SK-N-SH (cell line): ENCODE measurements at regions not wholly inside any gene's neighbourhood (a gene's known extent, or its start where the extent isn't known, plus 50 kb on each side); places are given as distances from the start of the nearest gene placed in this dataset.

Experiments
- CTCF ChIA-PET: fragments of 300-600, 350-600 bp; formaldehyde crosslinking; extraction: SDS; loops from one replicate; lab custom pipeline; 2021; lab: Yijun Ruan, JAX
- POLR2A ChIA-PET: fragments of 350-600 bp; sonication (Branson Sonifier 250); formaldehyde crosslinking; extraction: SDS; loops from one replicate; lab custom pipeline; 2020; ENCODE audit warnings: antibody characterized with exemption, inconsistent platforms; lab: Yijun Ruan, JAX
- DNase-seq: peaks from one replicate; pipeline ENCODE4 v3.0.0; 2012
- H2AFZ ChIP-seq: fragments of 200-600 bp; sonication (generic); 2 replicates; pipeline ENCODE4 v1.8.1; 2016; ENCODE audit warnings: antibody characterized with exemption, mild to moderate bottlenecking, low read depth
- H3F3A ChIP-seq: fragments of 200-600 bp; sonication (generic); replicated peaks from 2 replicates; pipeline ENCODE3; 2016; ENCODE audit warnings: antibody characterized with exemption, mild to moderate bottlenecking; ENCODE audit not compliant: insufficient read depth
- H3K27ac ChIP-seq, 2 experiments: fragments of 200-500 bp in 1 of 2; fragments of 200-600 bp in 1 of 2; sonication (Bioruptor generic) in 1 of 2; sonication (generic), shearing (Covaris generic) in 1 of 2; 2 replicates each; pipeline versions ENCODE4 v1.5.1 to v1.6.1; 2014 to 2016; ENCODE audit warnings: low read depth in 2 of 2, inconsistent platforms in 1 of 2, low read length in 1 of 2, mild to moderate bottlenecking in 1 of 2, mixed read lengths in 1 of 2
- H3K27me3 ChIP-seq: fragments of 200-600 bp; sonication (generic), shearing (Covaris generic); 2 replicates; pipeline ENCODE4 v1.6.1; 2016; ENCODE audit warnings: mixed run types; ENCODE audit not compliant: insufficient read depth
- H3K36me3 ChIP-seq, 2 experiments: fragments of 200-500 bp in 1 of 2; fragments of 200-600 bp in 1 of 2; sonication (Bioruptor generic) in 1 of 2; sonication (generic) in 1 of 2; replicated peaks in 1 of 2; 2 replicates each; pipeline versions ENCODE3 to v1.5.1; 2014 to 2016; ENCODE audit warnings: low read length in 1 of 2, mild to moderate bottlenecking in 1 of 2; ENCODE audit not compliant: insufficient read depth in 2 of 2, control insufficient read depth in 1 of 2
- H3K4me1 ChIP-seq, 2 experiments: fragments of 200-500 bp in 1 of 2; fragments of 200-600 bp in 1 of 2; sonication (Bioruptor generic) in 1 of 2; sonication (generic), shearing (Covaris generic) in 1 of 2; 2 replicates each; pipeline versions ENCODE4 v1.5.1 to v1.6.1; 2014 to 2016; ENCODE audit warnings: low read depth in 1 of 2, low read length in 1 of 2, mixed run types in 1 of 2; ENCODE audit not compliant: insufficient read depth in 2 of 2, control insufficient read depth in 1 of 2
- H3K4me2 ChIP-seq: fragments of 200-600 bp; sonication (generic), shearing (Covaris generic); 2 replicates; pipeline ENCODE4 v1.6.1; 2017; ENCODE audit warnings: mixed run types
- H3K4me3 ChIP-seq, 2 experiments: fragments of 200-500 bp in 1 of 2; fragments of 200-600 bp in 1 of 2; sonication (Bioruptor generic) in 1 of 2; sonication (generic), shearing (Covaris generic) in 1 of 2; 2 replicates each; pipeline versions ENCODE4 v1.5.1 to v1.8.1; 2014 to 2016; ENCODE audit warnings: low read depth in 2 of 2, inconsistent platforms in 1 of 2, low read length in 1 of 2, mild to moderate bottlenecking in 1 of 2, mixed read lengths in 1 of 2, moderate library complexity in 1 of 2
- H3K79me2 ChIP-seq: fragments of 200-600 bp; sonication (generic); 2 replicates; pipeline ENCODE4 v1.8.1; 2017; ENCODE audit warnings: mild to moderate bottlenecking; ENCODE audit not compliant: insufficient read depth
- H3K9ac ChIP-seq: fragments of 200-600 bp; sonication (generic); 2 replicates; pipeline ENCODE4 v1.6.1; 2017; ENCODE audit warnings: mixed run types
- H3K9me2 ChIP-seq: fragments of 200-600 bp; sonication (generic); 2 replicates; pipeline ENCODE4 v1.6.1; 2017; ENCODE audit warnings: mixed run types
- H3K9me3 ChIP-seq: fragments of 200-600 bp; sonication (generic); 2 replicates; pipeline ENCODE4 v1.6.1; 2017; ENCODE audit warnings: mixed run types, mild to moderate bottlenecking, moderate library complexity
- H4K20me1 ChIP-seq: fragments of 200-600 bp; sonication (generic); 2 replicates; pipeline ENCODE4 v1.6.1; 2017; ENCODE audit warnings: mild to moderate bottlenecking, mixed run types; ENCODE audit not compliant: insufficient read depth
- EP300 ChIP-seq, 2 experiments: IDR thresholded peaks; 2 replicates each; pipeline versions ENCODE4 v1.4.0 to v1.6.1; 2012; ENCODE audit warnings: borderline replicate concordance in 1 of 2, low read depth in 1 of 2, low read length in 1 of 2
- EZH2phosphoT487 ChIP-seq: fragments of 200-600 bp; sonication (generic); IDR thresholded peaks from 2 replicates; pipeline ENCODE4 v1.6.1; 2017; ENCODE audit warnings: low read depth, mixed run types, mild to moderate bottlenecking, antibody characterized with exemption, moderate library complexity, borderline replicate concordance
- GATA2 ChIP-seq: sonication (generic); formaldehyde crosslinking; IDR thresholded peaks from 2 replicates; pipeline ENCODE4 v1.5.0; 2020; ENCODE audit warnings: mild to moderate bottlenecking, missing genetic modification reagents
- MXI1 ChIP-seq: IDR thresholded peaks from 2 replicates; pipeline ENCODE4 v1.6.1; 2012; ENCODE audit warnings: mild to moderate bottlenecking, low read depth, low read length, improper control_type of control experiment
- NFIC ChIP-seq: IDR thresholded peaks from 2 replicates; pipeline ENCODE4 v1.4.0; 2012; ENCODE audit warnings: borderline replicate concordance
- NRF1 ChIP-seq: IDR thresholded peaks from 2 replicates; pipeline ENCODE4 v1.6.1; 2012; ENCODE audit warnings: low read depth, mild to moderate bottlenecking, low read length
- RFX5 ChIP-seq: IDR thresholded peaks from 2 replicates; pipeline ENCODE4 v1.6.1; 2012; ENCODE audit warnings: mild to moderate bottlenecking, improper control_type of control experiment, low read length
- SMC3 ChIP-seq: IDR thresholded peaks from 2 replicates; pipeline ENCODE4 v1.6.1; 2012; ENCODE audit warnings: low read depth, low read length, improper control_type of control experiment
- TAF1 ChIP-seq: IDR thresholded peaks from 2 replicates; pipeline ENCODE4 v1.6.1; 2012; ENCODE audit warnings: low read depth, mild to moderate bottlenecking, low read length, moderate library complexity, borderline replicate concordance
- TCF12 ChIP-seq: IDR thresholded peaks from 2 replicates; pipeline ENCODE4 v1.4.0; 2012
- TEAD4 ChIP-seq: IDR thresholded peaks from 2 replicates; pipeline ENCODE4 v1.4.0; 2012; ENCODE audit warnings: mild to moderate bottlenecking, borderline replicate concordance; ENCODE audit not compliant: insufficient read depth
- YY1 ChIP-seq: IDR thresholded peaks from 2 replicates; pipeline ENCODE4 v1.4.0; 2012; ENCODE audit warnings: low read depth, mild to moderate bottlenecking
- WGBS: methylation state at CpG from one replicate; pipeline ENCODE4 v1.1.6; 2017; ENCODE audit warnings: low lambda C conversion rate; 5-methylcytosine and 5-hydroxymethylcytosine counted together
- TF ChIP-seq, protein P1 (sequence below): fragments of 150-350 bp; IDR thresholded peaks from 2 replicates; pipeline ENCODE4 v1.6.1; 2016; ENCODE audit warnings: mild to moderate bottlenecking, low read depth, low read length
- TF ChIP-seq, protein P2 (sequence below): fragments of 150-350 bp; IDR thresholded peaks from 2 replicates; pipeline ENCODE4 v1.6.1; 2017; ENCODE audit warnings: antibody characterized with exemption, low read length, low read depth, borderline replicate concordance
- TF ChIP-seq, protein P3 (sequence below): IDR thresholded peaks from 2 replicates; pipeline ENCODE4 v1.6.1; 2012; ENCODE audit warnings: mild to moderate bottlenecking, low read depth, low read length, moderate library complexity
- TF ChIP-seq, protein P4 (sequence below): IDR thresholded peaks from 2 replicates; pipeline ENCODE4 v1.4.0; 2012; ENCODE audit warnings: low read depth, borderline replicate concordance
- TF ChIP-seq, protein P5 (sequence below): IDR thresholded peaks from 2 replicates; pipeline ENCODE4 v1.4.0; 2012; ENCODE audit warnings: low read depth, borderline replicate concordance

DNA sequence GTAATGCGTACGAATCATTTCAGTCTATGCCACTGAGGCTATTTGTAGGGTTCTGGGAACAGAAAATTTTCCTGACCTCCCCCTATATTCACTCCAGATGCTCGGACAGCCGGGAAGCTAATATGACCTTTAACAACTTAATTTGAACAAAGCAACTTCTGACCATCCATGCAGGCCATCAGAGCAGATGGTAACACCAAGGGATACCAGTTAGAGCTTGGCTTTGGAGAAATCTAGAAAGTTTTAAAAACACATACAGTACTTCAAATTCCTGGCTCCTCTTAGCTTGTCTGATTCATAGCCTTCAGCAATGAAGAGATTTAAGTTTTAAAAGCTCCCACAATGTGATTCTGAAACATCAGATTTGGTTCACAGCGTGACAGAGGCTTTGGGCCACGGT is 257.3 kb downstream of the GPAM start:
- H3K36me3 ChIP-seq = no peaks in the 10 kb centered on the region
- no peaks in the 10 kb centered on the region for H3K27me3 ChIP-seq
- DNase-seq = no peak
- ChIA-PET POLR2A (no interaction called here), CTCF (interaction anchor here (0.6 kb wide), 1 partner anchor 15 kb away, joined by 3 read pairs; no protein-coding TSS in a partner anchor)
- H3K4me2 ChIP-seq = no peak overlapping the region
- H3K4me3 ChIP-seq = no peak overlapping the region
- H4K20me1 ChIP-seq = no peaks in the 10 kb centered on the region
- H3K27ac ChIP-seq = no peak overlapping the region
- no peaks in the 10 kb centered on the region for H3K9me3 ChIP-seq
- no peaks in the 10 kb centered on the region for H3K9me2 ChIP-seq
- H2AFZ ChIP-seq = no peak overlapping the region
- H3K9ac ChIP-seq = no peak overlapping the region
- TF ChIP-seq TCF12 (no peak), NFIC (no peak), EP300 (IDR thresholded peaks at IDR 0.05; ENCODE audit: borderline replicate concordance in 1 of 2, low read depth in 1 of 2, low read length in 1 of 2) (no peak), MXI1 (no peak), EZH2phosphoT487 (no peak), YY1 (no peak), NRF1 (no peak), SMC3 (no peak)
- TF ChIP-seq, protein P1, sequence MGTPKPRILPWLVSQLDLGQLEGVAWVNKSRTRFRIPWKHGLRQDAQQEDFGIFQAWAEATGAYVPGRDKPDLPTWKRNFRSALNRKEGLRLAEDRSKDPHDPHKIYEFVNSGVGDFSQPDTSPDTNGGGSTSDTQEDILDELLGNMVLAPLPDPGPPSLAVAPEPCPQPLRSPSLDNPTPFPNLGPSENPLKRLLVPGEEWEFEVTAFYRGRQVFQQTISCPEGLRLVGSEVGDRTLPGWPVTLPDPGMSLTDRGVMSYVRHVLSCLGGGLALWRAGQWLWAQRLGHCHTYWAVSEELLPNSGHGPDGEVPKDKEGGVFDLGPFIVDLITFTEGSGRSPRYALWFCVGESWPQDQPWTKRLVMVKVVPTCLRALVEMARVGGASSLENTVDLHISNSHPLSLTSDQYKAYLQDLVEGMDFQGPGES = no peak
- TF ChIP-seq, protein P2, sequence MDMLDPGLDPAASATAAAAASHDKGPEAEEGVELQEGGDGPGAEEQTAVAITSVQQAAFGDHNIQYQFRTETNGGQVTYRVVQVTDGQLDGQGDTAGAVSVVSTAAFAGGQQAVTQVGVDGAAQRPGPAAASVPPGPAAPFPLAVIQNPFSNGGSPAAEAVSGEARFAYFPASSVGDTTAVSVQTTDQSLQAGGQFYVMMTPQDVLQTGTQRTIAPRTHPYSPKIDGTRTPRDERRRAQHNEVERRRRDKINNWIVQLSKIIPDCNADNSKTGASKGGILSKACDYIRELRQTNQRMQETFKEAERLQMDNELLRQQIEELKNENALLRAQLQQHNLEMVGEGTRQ = no peak
- no peaks in the 10 kb centered on the region for H3F3A ChIP-seq
- H3K79me2 ChIP-seq = no peaks in the 10 kb centered on the region
- H3K4me1 ChIP-seq = no peaks in the 10 kb centered on the region
- 24% methylated on average over 6 of the region's 6 CpGs for WGBS

DNA sequence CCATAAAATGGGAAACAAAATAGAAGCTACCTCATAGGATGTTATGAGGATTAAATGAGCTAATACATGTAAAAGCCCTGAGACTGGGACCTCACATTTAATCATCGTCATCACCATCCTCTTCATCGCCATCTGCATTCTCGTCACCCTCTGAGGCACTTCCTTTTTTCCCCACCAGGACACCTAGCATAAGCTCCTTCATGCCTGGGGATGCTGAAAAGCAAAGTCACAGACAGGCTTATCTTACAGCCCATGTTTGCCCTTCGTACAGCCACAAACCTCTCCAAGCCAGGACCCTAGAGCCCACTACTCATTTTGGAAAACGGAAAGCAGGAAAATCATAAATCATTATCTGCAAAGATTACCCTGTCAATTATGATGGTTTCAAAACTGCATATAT is 249.6 kb downstream of the GPAM start:
- no peak for DNase-seq
- Histone ChIP-seq H3K4me2 (no peak overlapping the region), H3K9me3 (no peaks in the 10 kb centered on the region; the same call in 1 of the 2 replicates), H4K20me1 (no peaks in the 10 kb centered on the region), H3K79me2 (no peaks in the 10 kb centered on the region), H3K27ac (no peak overlapping the region), H3K9me2 (no peaks in the 10 kb centered on the region), H3K4me3 (no peak overlapping the region), H3K4me1 (no peaks in the 10 kb centered on the region), H3K36me3 (no peaks in the 10 kb centered on the region), H3F3A (no peaks in the 10 kb centered on the region), H3K27me3 (no peaks in the 10 kb centered on the region), H3K9ac (no peak overlapping the region), H2AFZ (no peak overlapping the region)
- WGBS = 30% methylated on average over 5 of the region's 5 CpGs
- CTCF ChIA-PET = interaction anchor here (0.6 to 2.5 kb wide), 4 partner anchors 10 to 57 kb away, joined by 3 to 8 read pairs (median 4); no protein-coding TSS in a partner anchor
- POLR2A ChIA-PET = no interaction called here
- TF ChIP-seq NFIC = no peak
- no peak for TF ChIP-seq RFX5
- TF ChIP-seq, protein P3, sequence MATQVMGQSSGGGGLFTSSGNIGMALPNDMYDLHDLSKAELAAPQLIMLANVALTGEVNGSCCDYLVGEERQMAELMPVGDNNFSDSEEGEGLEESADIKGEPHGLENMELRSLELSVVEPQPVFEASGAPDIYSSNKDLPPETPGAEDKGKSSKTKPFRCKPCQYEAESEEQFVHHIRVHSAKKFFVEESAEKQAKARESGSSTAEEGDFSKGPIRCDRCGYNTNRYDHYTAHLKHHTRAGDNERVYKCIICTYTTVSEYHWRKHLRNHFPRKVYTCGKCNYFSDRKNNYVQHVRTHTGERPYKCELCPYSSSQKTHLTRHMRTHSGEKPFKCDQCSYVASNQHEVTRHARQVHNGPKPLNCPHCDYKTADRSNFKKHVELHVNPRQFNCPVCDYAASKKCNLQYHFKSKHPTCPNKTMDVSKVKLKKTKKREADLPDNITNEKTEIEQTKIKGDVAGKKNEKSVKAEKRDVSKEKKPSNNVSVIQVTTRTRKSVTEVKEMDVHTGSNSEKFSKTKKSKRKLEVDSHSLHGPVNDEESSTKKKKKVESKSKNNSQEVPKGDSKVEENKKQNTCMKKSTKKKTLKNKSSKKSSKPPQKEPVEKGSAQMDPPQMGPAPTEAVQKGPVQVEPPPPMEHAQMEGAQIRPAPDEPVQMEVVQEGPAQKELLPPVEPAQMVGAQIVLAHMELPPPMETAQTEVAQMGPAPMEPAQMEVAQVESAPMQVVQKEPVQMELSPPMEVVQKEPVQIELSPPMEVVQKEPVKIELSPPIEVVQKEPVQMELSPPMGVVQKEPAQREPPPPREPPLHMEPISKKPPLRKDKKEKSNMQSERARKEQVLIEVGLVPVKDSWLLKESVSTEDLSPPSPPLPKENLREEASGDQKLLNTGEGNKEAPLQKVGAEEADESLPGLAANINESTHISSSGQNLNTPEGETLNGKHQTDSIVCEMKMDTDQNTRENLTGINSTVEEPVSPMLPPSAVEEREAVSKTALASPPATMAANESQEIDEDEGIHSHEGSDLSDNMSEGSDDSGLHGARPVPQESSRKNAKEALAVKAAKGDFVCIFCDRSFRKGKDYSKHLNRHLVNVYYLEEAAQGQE = no peak
- TF ChIP-seq, protein P4, sequence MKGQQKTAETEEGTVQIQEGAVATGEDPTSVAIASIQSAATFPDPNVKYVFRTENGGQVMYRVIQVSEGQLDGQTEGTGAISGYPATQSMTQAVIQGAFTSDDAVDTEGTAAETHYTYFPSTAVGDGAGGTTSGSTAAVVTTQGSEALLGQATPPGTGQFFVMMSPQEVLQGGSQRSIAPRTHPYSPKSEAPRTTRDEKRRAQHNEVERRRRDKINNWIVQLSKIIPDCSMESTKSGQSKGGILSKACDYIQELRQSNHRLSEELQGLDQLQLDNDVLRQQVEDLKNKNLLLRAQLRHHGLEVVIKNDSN = no peak
- TF ChIP-seq EP300 (IDR thresholded peaks at IDR 0.05; ENCODE audit: borderline replicate concordance in 1 of 2, low read depth in 1 of 2, low read length in 1 of 2) = no peak
- no peak for TF ChIP-seq TEAD4
- TF ChIP-seq, protein P5, sequence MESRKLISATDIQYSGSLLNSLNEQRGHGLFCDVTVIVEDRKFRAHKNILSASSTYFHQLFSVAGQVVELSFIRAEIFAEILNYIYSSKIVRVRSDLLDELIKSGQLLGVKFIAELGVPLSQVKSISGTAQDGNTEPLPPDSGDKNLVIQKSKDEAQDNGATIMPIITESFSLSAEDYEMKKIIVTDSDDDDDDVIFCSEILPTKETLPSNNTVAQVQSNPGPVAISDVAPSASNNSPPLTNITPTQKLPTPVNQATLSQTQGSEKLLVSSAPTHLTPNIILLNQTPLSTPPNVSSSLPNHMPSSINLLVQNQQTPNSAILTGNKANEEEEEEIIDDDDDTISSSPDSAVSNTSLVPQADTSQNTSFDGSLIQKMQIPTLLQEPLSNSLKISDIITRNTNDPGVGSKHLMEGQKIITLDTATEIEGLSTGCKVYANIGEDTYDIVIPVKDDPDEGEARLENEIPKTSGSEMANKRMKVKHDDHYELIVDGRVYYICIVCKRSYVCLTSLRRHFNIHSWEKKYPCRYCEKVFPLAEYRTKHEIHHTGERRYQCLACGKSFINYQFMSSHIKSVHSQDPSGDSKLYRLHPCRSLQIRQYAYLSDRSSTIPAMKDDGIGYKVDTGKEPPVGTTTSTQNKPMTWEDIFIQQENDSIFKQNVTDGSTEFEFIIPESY = no peak
- TF ChIP-seq YY1 = no peak
- TF ChIP-seq NRF1 = no peak
- no peak for TF ChIP-seq GATA2 (CRISPR knock-in tag)
- no peak for TF ChIP-seq SMC3
- no peak for TF ChIP-seq TAF1
